KMS-11 (cell line): ENCODE measurements at regions not wholly inside any gene's neighbourhood (a gene's known extent, or its start where the extent isn't known, plus 50 kb on each side); places are given as distances from the start of the nearest gene placed in this dataset.

Experiments used
- H2AFZ ChIP-seq: fragments of 200-600 bp; sonication (generic); 2 replicates; pipeline ENCODE4 v1.6.1; 2016; ENCODE audit warnings: antibody characterized with exemption, mixed run types, low read depth
- H3K27ac ChIP-seq: fragments of 200-600 bp; sonication (generic); 2 replicates; pipeline ENCODE4 v1.6.1; 2016; ENCODE audit warnings: mild to moderate bottlenecking, mixed run types
- H3K27me3 ChIP-seq: fragments of 200-600 bp; sonication (generic); 2 replicates; pipeline ENCODE4 v1.6.1; 2017; ENCODE audit warnings: mild to moderate bottlenecking, low read depth, mixed run types, moderate library complexity; ENCODE audit not compliant: insufficient read depth
- H3K36me3 ChIP-seq: fragments of 200-600 bp; sonication (generic); 2 replicates; pipeline ENCODE4 v1.6.1; 2017; ENCODE audit warnings: mild to moderate bottlenecking, mixed run types; ENCODE audit not compliant: insufficient read depth
- H3K4me1 ChIP-seq: fragments of 200-600 bp; sonication (generic); 2 replicates; pipeline ENCODE4 v1.6.1; 2016; ENCODE audit warnings: mild to moderate bottlenecking, low read depth, mixed run types; ENCODE audit not compliant: poor library complexity, severe bottlenecking
- H3K4me2 ChIP-seq: fragments of 200-600 bp; sonication (generic); 2 replicates; pipeline ENCODE4 v1.7.0; 2016; ENCODE audit warnings: mild to moderate bottlenecking, mixed run types
- H3K4me3 ChIP-seq: fragments of 200-600 bp; sonication (generic); IDR thresholded peaks from 2 replicates; pipeline ENCODE4 v1.6.1; 2017; ENCODE audit warnings: low read depth, low read length, mixed read lengths; ENCODE audit not compliant: insufficient read depth
- H3K79me2 ChIP-seq: fragments of 200-600 bp; sonication (generic); 2 replicates; pipeline ENCODE4 v1.6.1; 2016; ENCODE audit warnings: low read depth, mixed run types; ENCODE audit not compliant: insufficient read depth
- H3K9ac ChIP-seq: fragments of 200-600 bp; sonication (generic); 2 replicates; pipeline ENCODE4 v1.6.1; 2016; ENCODE audit warnings: mild to moderate bottlenecking, mixed run types
- H4K20me1 ChIP-seq: fragments of 200-600 bp; sonication (generic); 2 replicates; pipeline ENCODE4 v1.6.1; 2016; ENCODE audit warnings: mild to moderate bottlenecking, mixed run types; ENCODE audit not compliant: insufficient read depth
- TF ChIP-seq, protein P1 (sequence below): fragments of 200-600 bp; sonication (generic); conservative IDR thresholded peaks from 2 replicates; pipeline ENCODE4 v1.6.1; 2017; ENCODE audit warnings: low read depth, mild to moderate bottlenecking, antibody characterized with exemption, low read length, moderate library complexity, mixed read lengths

DNA sequence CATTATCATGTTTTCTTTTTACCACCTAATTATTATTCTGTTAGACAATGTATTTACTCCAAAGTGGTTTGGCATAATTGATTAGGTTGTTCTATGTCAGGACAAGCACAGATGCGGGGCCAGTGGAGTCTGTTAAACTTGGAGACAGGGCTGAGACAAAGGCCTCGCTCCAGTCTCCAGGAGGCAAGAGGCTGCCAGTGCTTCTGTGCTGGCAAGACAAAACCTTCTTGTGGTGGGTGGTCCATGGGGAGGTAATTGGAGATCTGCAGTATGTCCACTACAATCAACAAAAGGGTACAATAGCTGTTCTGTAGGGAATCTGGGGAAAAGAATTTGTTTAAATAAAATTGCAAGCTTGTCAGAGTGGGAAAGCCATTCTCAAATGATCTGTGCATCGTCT lies 677.2 kb upstream of the SLC35B3 start:
- Histone ChIP-seq H3K4me2 (no peak overlapping the region), H2AFZ (no peak overlapping the region), H3K27me3 (no peaks in the 10 kb centered on the region), H3K4me1 (no peaks in the 10 kb centered on the region), H3K79me2 (no peaks in the 10 kb centered on the region), H4K20me1 (no peaks in the 10 kb centered on the region), H3K4me3 (no peak overlapping the region), H3K9ac (no peak overlapping the region), H3K36me3 (no peaks in the 10 kb centered on the region), H3K27ac (no peak overlapping the region)
- TF ChIP-seq, protein P1, sequence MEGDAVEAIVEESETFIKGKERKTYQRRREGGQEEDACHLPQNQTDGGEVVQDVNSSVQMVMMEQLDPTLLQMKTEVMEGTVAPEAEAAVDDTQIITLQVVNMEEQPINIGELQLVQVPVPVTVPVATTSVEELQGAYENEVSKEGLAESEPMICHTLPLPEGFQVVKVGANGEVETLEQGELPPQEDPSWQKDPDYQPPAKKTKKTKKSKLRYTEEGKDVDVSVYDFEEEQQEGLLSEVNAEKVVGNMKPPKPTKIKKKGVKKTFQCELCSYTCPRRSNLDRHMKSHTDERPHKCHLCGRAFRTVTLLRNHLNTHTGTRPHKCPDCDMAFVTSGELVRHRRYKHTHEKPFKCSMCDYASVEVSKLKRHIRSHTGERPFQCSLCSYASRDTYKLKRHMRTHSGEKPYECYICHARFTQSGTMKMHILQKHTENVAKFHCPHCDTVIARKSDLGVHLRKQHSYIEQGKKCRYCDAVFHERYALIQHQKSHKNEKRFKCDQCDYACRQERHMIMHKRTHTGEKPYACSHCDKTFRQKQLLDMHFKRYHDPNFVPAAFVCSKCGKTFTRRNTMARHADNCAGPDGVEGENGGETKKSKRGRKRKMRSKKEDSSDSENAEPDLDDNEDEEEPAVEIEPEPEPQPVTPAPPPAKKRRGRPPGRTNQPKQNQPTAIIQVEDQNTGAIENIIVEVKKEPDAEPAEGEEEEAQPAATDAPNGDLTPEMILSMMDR, result no peak

DNA sequence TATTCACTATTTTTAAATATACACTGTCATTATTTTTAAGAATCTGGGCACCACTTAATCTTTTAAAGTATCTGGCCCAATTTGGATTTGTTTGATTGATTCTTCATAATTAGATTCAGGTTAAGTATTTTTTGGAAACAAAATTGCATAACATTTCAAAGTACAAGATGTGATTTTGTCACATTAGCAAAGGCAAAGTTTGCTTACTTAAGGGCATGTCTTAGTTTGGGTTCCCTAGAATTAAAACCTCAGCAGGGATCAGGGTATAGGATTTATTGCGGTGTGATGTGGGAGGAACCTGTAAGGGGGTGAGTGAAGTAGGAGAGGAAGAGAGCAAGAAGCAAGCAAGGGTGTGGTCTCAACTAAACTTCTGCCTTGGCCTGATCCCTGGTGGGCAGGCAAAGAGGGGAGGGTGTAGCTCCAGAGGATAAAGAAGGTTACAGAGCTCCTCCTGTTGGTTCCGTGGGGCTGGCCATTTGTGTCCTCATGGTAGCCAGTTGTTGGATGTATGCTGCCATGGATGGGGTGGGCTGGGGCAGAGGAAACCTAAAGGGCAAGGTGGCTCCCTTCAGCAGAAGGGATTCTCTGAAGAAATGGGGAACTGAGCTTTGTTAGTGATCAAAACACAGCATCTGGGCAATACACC lies 668.7 kb upstream of the SLC35B3 start:
- no peaks in the 10 kb centered on the region for H4K20me1 ChIP-seq
- no peak overlapping the region for H3K4me2 ChIP-seq
- H3K4me3 ChIP-seq, result no peak overlapping the region
- H3K79me2 ChIP-seq, result no peaks in the 10 kb centered on the region
- H3K27me3 ChIP-seq, result no peaks in the 10 kb centered on the region
- H3K9ac ChIP-seq, result no peak overlapping the region
- TF ChIP-seq, protein P1, result no peak
- no peak overlapping the region for H3K27ac ChIP-seq
- no peak overlapping the region for H2AFZ ChIP-seq
- H3K36me3 ChIP-seq, result no peaks in the 10 kb centered on the region
- no peaks in the 10 kb centered on the region for H3K4me1 ChIP-seq

DNA sequence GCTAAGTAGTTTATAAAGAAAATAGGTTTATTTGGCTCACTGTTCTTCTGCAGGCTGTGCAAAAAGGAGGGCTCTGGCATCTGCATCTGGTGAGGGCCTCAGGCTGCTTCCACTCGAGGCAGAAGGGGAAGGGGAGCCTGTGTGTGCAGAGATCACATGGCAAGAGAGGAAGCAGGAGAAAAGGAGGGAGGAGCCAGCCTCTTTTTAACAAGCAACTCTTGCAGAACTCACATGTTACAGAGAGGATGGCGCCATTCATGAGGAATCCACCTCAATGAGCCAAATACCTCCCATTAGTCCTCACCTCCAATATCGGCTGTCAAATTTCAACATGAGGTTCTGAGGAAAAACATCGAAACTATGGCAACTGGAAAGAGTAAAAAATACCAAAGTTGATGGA lies 666.6 kb upstream of the SLC35B3 start:
- TF ChIP-seq, protein P1, result no peak
- Histone ChIP-seq H3K36me3 (no peaks in the 10 kb centered on the region), H3K4me1 (no peaks in the 10 kb centered on the region), H3K4me2 (no peak overlapping the region), H3K4me3 (no peak overlapping the region), H2AFZ (no peak overlapping the region), H3K27me3 (no peaks in the 10 kb centered on the region), H3K27ac (no peak overlapping the region), H4K20me1 (no peaks in the 10 kb centered on the region), H3K9ac (no peak overlapping the region), H3K79me2 (no peaks in the 10 kb centered on the region)

DNA sequence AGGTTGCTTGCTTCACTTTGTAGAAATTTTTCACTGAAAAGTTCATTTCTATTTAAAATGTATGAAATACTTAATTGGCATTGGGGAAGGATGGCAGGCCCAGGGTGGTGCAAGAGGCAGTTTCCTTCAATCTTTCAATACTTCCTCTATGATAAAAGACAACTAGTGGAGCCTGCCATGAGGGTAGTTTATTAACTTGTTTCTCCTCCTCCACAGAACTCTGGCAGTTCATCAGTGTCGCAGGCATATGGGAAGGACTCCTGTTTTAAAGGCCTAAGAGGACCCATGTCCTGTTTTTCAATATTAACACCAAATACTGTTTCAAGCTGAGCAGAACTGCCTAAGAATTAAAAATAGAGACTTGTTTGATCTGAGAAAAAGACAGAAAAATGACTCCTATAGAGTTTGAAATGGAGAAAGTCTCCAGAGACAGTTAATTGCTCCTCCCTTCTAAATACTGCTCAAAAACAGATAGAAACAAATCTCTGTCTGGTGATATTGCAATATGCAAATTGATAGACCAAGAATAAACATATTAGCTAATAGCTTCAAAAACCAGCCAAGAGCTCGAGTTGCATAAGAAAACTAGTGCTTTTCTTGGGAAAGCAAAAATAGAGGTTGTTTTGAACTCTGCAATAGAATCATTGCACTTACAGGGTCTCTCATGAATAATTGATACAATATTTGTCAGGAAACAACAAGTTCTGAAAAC lies 665.7 kb upstream of the SLC35B3 start:
- Histone ChIP-seq H3K4me3 (no peak overlapping the region), H3K4me2 (no peak overlapping the region), H2AFZ (no peak overlapping the region), H3K36me3 (no peaks in the 10 kb centered on the region), H3K27me3 (no peaks in the 10 kb centered on the region), H3K4me1 (no peaks in the 10 kb centered on the region), H3K79me2 (no peaks in the 10 kb centered on the region), H3K27ac (no peak overlapping the region), H3K9ac (no peak overlapping the region), H4K20me1 (no peaks in the 10 kb centered on the region)
- TF ChIP-seq, protein P1, result no peak
